Neural cell (in vitro differentiated cells): ENCODE measurements at regions not wholly inside any gene's neighbourhood (a gene's known extent, or its start where the extent isn't known, plus 50 kb on each side); places are given as distances from the start of the nearest gene placed in this dataset.

Experiments
- H2AFZ ChIP-seq: fragments of 200-600, 300-800 bp; sonication (generic), shearing (Covaris generic); 2 replicates; pipeline ENCODE4 v1.6.0; 2014; ENCODE audit warnings: low read depth, mild to moderate bottlenecking, antibody characterized with exemption, low read length, moderate library complexity
- H3F3A ChIP-seq: fragments of 200-600 bp; shearing (Covaris generic); 2 replicates; pipeline ENCODE4 v1.6.1; 2016; ENCODE audit warnings: mild to moderate bottlenecking, moderate library complexity, mixed read lengths, antibody characterized with exemption, low read length; ENCODE audit not compliant: insufficient read depth, poor library complexity, severe bottlenecking
- H3K27ac ChIP-seq: fragments of 200-600, 300-800 bp; sonication (generic), shearing (Covaris generic); 2 replicates; pipeline ENCODE4 v1.5.1; 2014; ENCODE audit warnings: mild to moderate bottlenecking, low read length, moderate library complexity
- H3K27me3 ChIP-seq: fragments of 300-800, 200-600 bp; sonication (generic), shearing (Covaris generic); 2 replicates; pipeline ENCODE4 v1.6.0; 2014; ENCODE audit warnings: mild to moderate bottlenecking, low read depth, low read length, moderate library complexity; ENCODE audit not compliant: insufficient read depth
- H3K36me3 ChIP-seq: fragments of 300-800, 200-600 bp; sonication (generic), shearing (Covaris generic); 2 replicates; pipeline ENCODE4 v1.5.1; 2014; ENCODE audit warnings: mild to moderate bottlenecking, antibody characterized with exemption, low read length, moderate library complexity; ENCODE audit not compliant: insufficient read depth
- H3K4me2 ChIP-seq: fragments of 300-800, 200-600 bp; sonication (generic), shearing (Covaris generic); 2 replicates; pipeline ENCODE4 v1.6.0; 2014; ENCODE audit warnings: mild to moderate bottlenecking, low read length
- H3K4me3 ChIP-seq: fragments of 300-800, 200-600 bp; sonication (generic), shearing (Covaris generic); 2 replicates; pipeline ENCODE4 v1.5.1; 2014; ENCODE audit warnings: mild to moderate bottlenecking, low read length, moderate library complexity
- H3K79me2 ChIP-seq: fragments of 200-600 bp; shearing (Covaris generic); replicated peaks from 2 replicates; pipeline ENCODE4 v1.6.0; 2014; ENCODE audit warnings: mild to moderate bottlenecking, low read length, moderate library complexity; ENCODE audit not compliant: insufficient read depth
- H3K9ac ChIP-seq: fragments of 300-800, 200-600 bp; sonication (generic), shearing (Covaris generic); 2 replicates; pipeline ENCODE4 v1.6.1; 2016; ENCODE audit warnings: mild to moderate bottlenecking, low read length, mixed read lengths
- H3K9me2 ChIP-seq: fragments of 200-600 bp; shearing (Covaris generic); 2 replicates; pipeline ENCODE4 v1.6.1; 2016; ENCODE audit warnings: mild to moderate bottlenecking, low read length, mixed read lengths; ENCODE audit not compliant: insufficient read depth
- H3K9me3 ChIP-seq: fragments of 200-600, 300-800 bp; sonication (generic), shearing (Covaris generic); 2 replicates; pipeline ENCODE4 v1.6.1; 2016; ENCODE audit warnings: mild to moderate bottlenecking, mixed run types, low read length, moderate library complexity, mixed read lengths
- H4K20me1 ChIP-seq: fragments of 200-600 bp; shearing (Covaris generic); 2 replicates; pipeline ENCODE4 v1.6.1; 2016; ENCODE audit warnings: mild to moderate bottlenecking, mixed run types; ENCODE audit not compliant: insufficient read depth
- CTCF ChIP-seq: fragments of 450-650 bp; IDR thresholded peaks from 2 replicates; pipeline ENCODE4 v1.5.1; 2014; ENCODE audit warnings: antibody characterized with exemption, mild to moderate bottlenecking, moderate library complexity; ENCODE audit not compliant: poor library complexity, severe bottlenecking
- EP300 ChIP-seq: fragments of 450-650 bp; conservative IDR thresholded peaks from 2 replicates; pipeline ENCODE4 v1.6.1; 2014; ENCODE audit warnings: antibody characterized with exemption, mild to moderate bottlenecking, moderate library complexity; ENCODE audit not compliant: poor library complexity, severe bottlenecking
- EZH2 ChIP-seq: fragments of 200-600, 300-800 bp; shearing (Covaris generic), sonication (generic); IDR thresholded peaks from 2 replicates; pipeline ENCODE4 v1.6.1; 2014; ENCODE audit warnings: antibody characterized with exemption, low read length, borderline replicate concordance, mild to moderate bottlenecking; ENCODE audit not compliant: insufficient read depth, poor library complexity, severe bottlenecking
- MXI1 ChIP-seq: fragments of 450-650 bp; conservative IDR thresholded peaks from 2 replicates; pipeline ENCODE4 v1.6.1; 2014; ENCODE audit warnings: antibody characterized with exemption, mild to moderate bottlenecking; ENCODE audit not compliant: poor library complexity, severe bottlenecking
- POLR2AphosphoS5 ChIP-seq: IDR thresholded peaks from 2 replicates; pipeline ENCODE4 v1.6.1; 2012
- RAD21 ChIP-seq: fragments of 450-650 bp; conservative IDR thresholded peaks from 2 replicates; pipeline ENCODE4 v1.6.1; 2014; ENCODE audit warnings: antibody characterized with exemption, mild to moderate bottlenecking, moderate library complexity
- REST ChIP-seq: IDR thresholded peaks from 2 replicates; pipeline ENCODE4 v1.6.1; 2012; ENCODE audit warnings: borderline replicate concordance
- SMC3 ChIP-seq: fragments of 450-650 bp; conservative IDR thresholded peaks from 2 replicates; pipeline ENCODE4 v1.6.1; 2014; ENCODE audit warnings: antibody characterized with exemption, mild to moderate bottlenecking, moderate library complexity; ENCODE audit not compliant: poor library complexity
- TAF1 ChIP-seq: IDR thresholded peaks from 2 replicates; pipeline ENCODE4 v1.6.1; 2012; ENCODE audit warnings: low read depth

GRCh38 chr5:109468737-109469420 lies 59.1 kb upstream of the PJA2 start:
- TF ChIP-seq TAF1 (no peak), EZH2 (no peak), REST (no peak), MXI1 (no peak), EP300 (no peak), CTCF (peak; percentile 63), POLR2AphosphoS5 (no peak), RAD21 (peak; percentile 64), SMC3 (peak; percentile 65)
- Histone ChIP-seq H3K36me3 (no peaks in the 10 kb centered on the region), H3K9me2 (no peaks in the 10 kb centered on the region), H3K4me3 (no peak overlapping the region), H3K9me3 (no peaks in the 10 kb centered on the region), H4K20me1 (no peaks in the 10 kb centered on the region), H3K27me3 (no peaks in the 10 kb centered on the region), H2AFZ (no peak overlapping the region), H3K4me2 (no peak overlapping the region), H3K27ac (no peak overlapping the region), H3K9ac (no peak overlapping the region), H3F3A (no peaks in the 10 kb centered on the region), H3K79me2 (no peaks in the 10 kb centered on the region)

- H3K4me2 ChIP-seq = no peak overlapping the region
- H3K27me3 ChIP-seq = no peaks in the 10 kb centered on the region
- no peaks in the 10 kb centered on the region for H3K9me3 ChIP-seq
- H3K9me2 ChIP-seq = no peaks in the 10 kb centered on the region
- H4K20me1 ChIP-seq = no peaks in the 10 kb centered on the region
- H3K9ac ChIP-seq = no peak overlapping the region
- no peaks in the 10 kb centered on the region for H3K36me3 ChIP-seq
- no peak for TF ChIP-seq TAF1
- no peak for TF ChIP-seq POLR2AphosphoS5
- TF ChIP-seq RAD21 = no peak
- TF ChIP-seq SMC3 = no peak
- no peak overlapping the region for H3K27ac ChIP-seq
- no peak overlapping the region for H2AFZ ChIP-seq
- no peak overlapping the region for H3K4me3 ChIP-seq
- no peaks in the 10 kb centered on the region for H3K79me2 ChIP-seq
- no peaks in the 10 kb centered on the region for H3F3A ChIP-seq
These were observed 58.5 kb upstream of the PJA2 start for GRCh38 chr5:109468288-109468676.
